NB4 (cell line): ENCODE measurements at regions not wholly inside any gene's neighbourhood (a gene's known extent, or its start where the extent isn't known, plus 50 kb on each side); places are given as distances from the start of the nearest gene placed in this dataset.

Source experiments
- DNase-seq: peaks from one replicate; pipeline ENCODE4 v3.0.0; 2010; ENCODE audit warnings: low read depth
- H3K4me3 ChIP-seq: one replicate; pipeline ENCODE4 v1.5.1; 2011; ENCODE audit warnings: mild to moderate bottlenecking, low read depth, low read length, moderate library complexity
- MYC ChIP-seq: IDR thresholded peaks from 2 replicates; pipeline ENCODE4 v1.6.1; 2011; ENCODE audit warnings: low read depth, low read length
- POLR2A ChIP-seq: IDR thresholded peaks from 2 replicates; pipeline ENCODE4 v1.6.1; 2011; ENCODE audit warnings: mild to moderate bottlenecking; ENCODE audit not compliant: insufficient read length; ENCODE audit errors: extremely low read depth
- TF ChIP-seq, protein P1 (sequence below): IDR thresholded peaks from one replicate; pipeline ENCODE4 v1.5.1; 2012; ENCODE audit warnings: low read depth, low read length
- TF ChIP-seq, protein P2 (sequence below): IDR thresholded peaks from 2 replicates; pipeline ENCODE4 v1.6.1; 2011; ENCODE audit warnings: low read depth, low read length

DNA sequence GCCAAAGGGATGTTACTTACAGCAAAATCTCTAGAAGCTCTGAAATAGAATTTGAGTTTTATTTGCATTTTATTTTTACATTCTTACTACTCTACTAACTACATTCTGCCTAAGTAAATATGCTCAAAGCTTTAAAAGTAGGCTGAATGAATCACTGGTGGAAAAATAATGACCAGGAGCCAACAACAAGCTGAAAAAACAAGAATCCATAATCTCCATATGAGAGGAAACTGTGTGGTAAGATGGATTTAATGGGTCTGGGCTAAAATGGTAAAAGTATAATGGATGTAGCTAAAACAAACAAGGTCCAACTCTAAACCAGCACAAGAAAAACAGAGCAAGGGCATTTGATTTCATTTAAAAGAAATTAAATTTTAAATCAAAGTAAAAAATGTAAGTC lies 525.8 kb upstream of the FTMT start:
- no peak for TF ChIP-seq POLR2A
- no peak for TF ChIP-seq MYC
- TF ChIP-seq, protein P1, sequence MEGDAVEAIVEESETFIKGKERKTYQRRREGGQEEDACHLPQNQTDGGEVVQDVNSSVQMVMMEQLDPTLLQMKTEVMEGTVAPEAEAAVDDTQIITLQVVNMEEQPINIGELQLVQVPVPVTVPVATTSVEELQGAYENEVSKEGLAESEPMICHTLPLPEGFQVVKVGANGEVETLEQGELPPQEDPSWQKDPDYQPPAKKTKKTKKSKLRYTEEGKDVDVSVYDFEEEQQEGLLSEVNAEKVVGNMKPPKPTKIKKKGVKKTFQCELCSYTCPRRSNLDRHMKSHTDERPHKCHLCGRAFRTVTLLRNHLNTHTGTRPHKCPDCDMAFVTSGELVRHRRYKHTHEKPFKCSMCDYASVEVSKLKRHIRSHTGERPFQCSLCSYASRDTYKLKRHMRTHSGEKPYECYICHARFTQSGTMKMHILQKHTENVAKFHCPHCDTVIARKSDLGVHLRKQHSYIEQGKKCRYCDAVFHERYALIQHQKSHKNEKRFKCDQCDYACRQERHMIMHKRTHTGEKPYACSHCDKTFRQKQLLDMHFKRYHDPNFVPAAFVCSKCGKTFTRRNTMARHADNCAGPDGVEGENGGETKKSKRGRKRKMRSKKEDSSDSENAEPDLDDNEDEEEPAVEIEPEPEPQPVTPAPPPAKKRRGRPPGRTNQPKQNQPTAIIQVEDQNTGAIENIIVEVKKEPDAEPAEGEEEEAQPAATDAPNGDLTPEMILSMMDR, result no peak
- TF ChIP-seq, protein P2, sequence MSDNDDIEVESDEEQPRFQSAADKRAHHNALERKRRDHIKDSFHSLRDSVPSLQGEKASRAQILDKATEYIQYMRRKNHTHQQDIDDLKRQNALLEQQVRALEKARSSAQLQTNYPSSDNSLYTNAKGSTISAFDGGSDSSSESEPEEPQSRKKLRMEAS, result no peak
- DNase-seq, result no peak
- H3K4me3 ChIP-seq, result no peak overlapping the region

DNA sequence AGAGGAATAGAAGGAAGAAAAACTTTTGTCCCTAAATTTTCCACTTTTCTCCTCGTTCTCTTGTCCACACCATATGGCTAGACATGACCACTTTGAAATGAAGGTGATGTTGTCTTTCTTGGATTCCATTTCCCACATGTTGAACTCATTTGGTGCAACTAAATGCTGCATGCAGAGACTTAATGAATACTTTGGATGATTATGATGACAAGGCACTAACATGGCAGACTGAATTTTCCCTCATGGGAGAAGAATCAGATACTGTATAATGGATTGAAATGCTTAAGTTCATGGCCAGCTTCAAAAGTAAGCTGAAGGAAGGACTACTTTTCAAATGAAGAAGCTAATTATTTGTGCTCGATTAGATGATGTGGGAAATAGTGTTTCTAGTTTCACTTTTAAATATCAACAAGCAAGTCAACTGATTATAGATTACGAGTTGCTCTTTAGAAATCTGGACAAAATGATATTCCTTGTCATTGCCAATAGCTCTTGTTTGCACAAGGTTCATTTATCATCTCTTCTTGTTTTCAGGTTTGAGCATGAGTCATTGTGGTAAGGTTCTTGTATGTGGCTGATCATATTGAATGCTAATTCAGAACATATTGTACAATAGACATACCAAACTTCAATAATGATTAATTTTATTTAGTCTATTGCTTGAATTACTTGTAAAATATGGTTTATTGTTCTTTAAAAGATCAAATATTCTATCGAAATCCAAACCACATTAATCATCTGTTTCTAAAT lies 501.3 kb upstream of the FTMT start:
- TF ChIP-seq, protein P1, result no peak
- TF ChIP-seq POLR2A, result no peak
- TF ChIP-seq MYC, result no peak
- TF ChIP-seq, protein P2, result no peak
- no peak overlapping the region for H3K4me3 ChIP-seq
- no peak for DNase-seq

DNA sequence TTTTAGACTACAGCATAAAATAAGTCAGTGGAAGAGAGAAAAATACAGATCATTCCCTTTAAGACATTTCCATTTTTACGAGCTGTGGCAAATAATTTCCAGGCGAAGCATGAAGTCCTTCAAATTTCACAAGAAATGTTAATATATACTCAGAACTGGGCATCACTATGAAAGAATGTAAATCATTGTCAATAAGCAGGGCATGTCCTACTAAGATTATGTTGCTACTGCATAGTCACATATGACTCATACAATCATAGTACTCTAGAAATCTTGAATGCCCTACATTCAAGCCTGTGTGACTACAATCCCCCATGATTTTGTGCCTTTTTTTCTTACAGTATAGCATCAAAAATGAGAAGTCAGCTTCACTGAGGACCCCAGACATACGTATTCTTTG lies 485.2 kb upstream of the FTMT start:
- DNase-seq, result no peak
- TF ChIP-seq, protein P2, result no peak
- TF ChIP-seq POLR2A (no peak), MYC (no peak)
- TF ChIP-seq, protein P1, result no peak
- no peak overlapping the region for H3K4me3 ChIP-seq

DNA sequence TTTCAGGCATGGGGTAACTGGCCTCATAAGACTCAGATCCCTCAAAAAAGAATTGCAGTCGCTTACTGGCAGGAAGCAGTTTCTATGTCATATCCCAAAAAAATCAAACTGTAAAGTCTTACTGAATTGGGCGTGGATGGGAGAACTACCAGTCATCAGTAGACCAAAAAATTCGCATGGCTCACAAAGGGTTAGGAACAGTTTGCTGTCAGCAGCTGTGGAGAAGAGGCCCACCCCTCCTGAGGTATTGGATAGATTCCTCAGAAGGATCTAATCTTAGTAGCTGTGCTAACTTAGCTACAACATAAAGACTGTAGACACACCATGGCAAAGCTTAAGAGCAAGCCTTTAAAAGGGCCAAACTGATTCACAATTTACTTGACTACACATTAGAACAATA lies 478.3 kb upstream of the FTMT start:
- TF ChIP-seq POLR2A (no peak), MYC (no peak)
- TF ChIP-seq, protein P2, result no peak
- TF ChIP-seq, protein P1, result no peak
- H3K4me3 ChIP-seq, result no peak overlapping the region
- DNase-seq, result no peak

DNA sequence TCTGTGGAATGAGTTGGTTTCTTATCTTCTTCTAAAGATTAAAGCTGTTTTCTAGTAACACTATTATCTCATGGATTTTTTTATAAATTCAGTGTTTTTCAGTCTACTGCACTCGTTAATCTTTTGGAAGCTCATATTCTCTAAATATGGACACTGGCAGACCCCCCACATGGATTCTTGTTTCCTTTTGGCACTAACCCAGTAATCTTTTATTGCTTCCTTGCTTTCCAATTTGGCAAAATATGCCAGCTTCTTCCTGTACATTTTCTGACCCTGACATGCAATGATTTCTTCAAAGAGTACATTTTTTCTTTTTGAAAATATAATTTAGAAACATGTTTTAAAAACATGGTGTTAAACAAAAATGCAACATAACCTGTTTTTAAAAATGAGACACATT lies 474.2 kb upstream of the FTMT start:
- H3K4me3 ChIP-seq, result no peak overlapping the region
- TF ChIP-seq, protein P2, result no peak
- DNase-seq, result no peak

DNA sequence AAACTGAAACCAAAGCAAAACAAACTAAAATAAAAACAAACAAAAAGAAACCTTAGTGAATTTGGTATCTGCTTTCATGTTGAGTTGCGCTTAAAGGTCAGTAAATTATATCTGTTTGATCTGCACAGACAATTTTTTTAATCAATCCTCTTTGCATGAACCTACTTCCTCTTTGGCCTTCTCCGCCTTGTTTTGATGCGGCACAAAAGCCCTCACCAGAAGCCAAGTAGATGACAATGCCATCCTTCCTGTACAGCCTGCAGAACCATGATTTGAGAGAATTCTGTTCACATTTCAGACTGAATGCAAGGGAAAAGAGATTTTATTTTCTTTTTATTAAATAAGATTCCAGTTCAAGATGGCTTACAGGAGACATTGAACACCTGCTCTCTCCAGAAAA lies 473.6 kb upstream of the FTMT start:
- DNase-seq, result no peak
- no peak for TF ChIP-seq POLR2A
- TF ChIP-seq, protein P1, result no peak
- TF ChIP-seq, protein P2, result no peak
- TF ChIP-seq MYC, result no peak
- no peak overlapping the region for H3K4me3 ChIP-seq
